ENCODE measurements at regions not wholly inside any gene's neighbourhood (a gene's known extent, or its start where the extent isn't known, plus 50 kb on each side); places are given as distances from the start of the nearest gene placed in this dataset.
A peak's percentile ranks its signal among the peaks of the same experiment; 100 is the strongest.

DNA sequence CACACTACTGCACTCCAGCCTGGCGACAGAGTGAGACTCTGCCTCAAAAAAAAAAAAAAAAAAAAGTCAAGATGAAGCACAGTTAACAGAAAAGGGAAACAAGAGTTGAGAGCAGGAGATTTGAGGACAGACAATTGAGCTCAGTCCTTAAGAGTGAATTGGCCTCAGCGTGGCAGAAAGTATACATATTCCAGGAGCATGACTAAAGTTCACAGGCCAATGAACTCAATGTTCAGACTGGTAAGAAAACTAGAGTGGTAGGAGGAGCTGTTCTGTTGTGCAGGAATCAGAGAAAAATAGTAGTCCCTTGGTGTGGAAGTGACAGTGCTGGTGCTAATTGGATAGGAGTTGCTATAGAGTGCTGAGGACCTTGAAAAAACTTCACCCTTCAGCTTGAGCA lies 60.0 kb downstream of the NRN1 start:
- DNase-seq = no peak

DNA sequence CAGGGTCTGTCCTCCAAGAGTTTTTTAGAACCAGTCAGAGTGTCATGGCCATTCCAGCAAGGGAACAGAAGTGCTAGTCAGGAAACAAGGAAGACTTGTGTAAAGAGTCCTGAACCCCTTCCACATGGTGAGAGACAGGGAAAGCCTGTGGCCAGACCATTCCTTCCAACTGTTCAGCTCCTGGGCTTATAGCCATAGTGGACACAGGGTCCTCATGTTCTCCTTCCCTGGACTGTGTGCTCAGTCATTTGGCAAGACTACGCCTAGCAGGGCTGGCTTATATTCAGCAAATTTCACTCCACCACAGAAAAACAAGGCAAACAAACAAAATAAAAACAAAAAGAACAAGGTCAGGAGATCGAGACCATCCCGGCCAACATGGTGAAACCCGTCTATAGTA lies 60.5 kb downstream of the NRN1 start:
- DNase-seq = no peak

DNA sequence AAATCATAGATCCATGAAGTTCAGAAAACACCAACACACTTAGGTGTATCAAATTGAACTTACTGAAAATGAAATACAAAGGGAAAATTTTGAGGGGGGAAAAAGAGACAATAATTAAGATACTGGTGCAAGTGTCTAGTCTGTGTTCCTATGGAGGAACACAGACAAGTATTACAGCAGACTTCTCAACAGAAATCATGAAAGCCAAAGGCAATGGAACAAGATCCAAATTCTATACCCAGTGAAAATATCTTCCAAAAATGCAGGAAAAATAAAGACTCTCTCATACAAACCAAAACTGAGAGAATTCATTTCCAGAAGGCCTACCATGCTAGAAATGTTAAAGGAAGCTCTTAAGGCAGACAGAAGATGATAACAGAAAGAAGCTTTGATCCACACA lies 63.1 kb downstream of the NRN1 start:
- DNase-seq = no peak

DNA sequence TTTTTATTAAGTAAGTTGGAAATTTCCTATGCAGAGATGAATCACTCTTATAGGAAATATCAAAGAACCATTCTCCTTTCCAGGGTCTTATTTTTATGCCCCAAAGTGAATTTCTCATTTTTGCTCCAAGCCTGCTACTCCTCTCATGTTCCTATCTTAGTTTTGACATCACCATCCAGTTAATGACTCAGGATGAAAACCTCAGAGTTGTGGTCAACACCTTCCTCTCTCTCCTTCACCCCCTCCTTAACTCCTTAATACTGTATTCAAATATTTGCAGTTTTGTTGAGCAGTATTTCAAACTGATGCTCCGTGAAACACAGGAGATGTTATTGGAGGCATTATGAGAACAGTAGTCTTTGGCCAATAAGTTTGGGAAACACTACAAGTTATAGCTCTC lies 64.1 kb downstream of the NRN1 start:
- no peak for DNase-seq

DNA sequence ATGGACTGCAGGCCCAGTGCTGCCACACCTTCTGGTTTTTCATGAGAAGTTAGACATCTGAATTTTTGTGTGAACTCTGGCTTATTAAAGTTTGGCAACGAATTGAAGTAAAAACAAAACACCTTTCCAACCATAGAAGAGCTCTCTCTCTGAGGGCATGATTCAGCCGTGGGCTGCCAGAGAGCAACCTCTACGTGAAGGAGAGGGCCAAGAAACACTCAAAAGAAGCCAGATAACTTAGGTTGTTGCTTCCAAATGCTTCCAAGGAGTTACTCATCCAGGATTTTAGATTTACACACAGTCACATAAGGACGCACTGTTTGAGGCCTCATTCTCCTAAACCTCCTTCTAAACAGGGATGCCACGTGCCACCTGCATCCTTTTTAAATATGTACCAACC lies 65.5 kb downstream of the NRN1 start:
- DNase-seq = no peak

DNA sequence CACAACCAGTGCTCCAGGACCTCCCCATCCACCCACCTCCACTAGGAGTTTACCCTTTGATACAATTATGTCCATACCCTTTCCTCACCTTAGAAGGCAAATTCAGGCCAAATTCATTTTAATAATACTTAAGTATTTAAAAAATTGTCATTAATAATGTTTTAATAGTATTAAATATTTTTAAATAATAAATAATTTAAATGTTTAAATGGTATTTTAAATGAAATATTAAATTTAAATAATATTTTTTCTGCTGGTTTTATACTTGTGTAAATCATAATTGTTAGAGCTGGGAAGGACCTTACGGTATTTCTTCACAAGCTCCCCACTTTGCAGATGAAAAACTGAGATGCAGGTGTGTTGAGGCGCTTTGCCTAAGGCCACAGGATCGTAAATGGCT lies 67.8 kb downstream of the NRN1 start:
- DNase-seq = no peak

DNA sequence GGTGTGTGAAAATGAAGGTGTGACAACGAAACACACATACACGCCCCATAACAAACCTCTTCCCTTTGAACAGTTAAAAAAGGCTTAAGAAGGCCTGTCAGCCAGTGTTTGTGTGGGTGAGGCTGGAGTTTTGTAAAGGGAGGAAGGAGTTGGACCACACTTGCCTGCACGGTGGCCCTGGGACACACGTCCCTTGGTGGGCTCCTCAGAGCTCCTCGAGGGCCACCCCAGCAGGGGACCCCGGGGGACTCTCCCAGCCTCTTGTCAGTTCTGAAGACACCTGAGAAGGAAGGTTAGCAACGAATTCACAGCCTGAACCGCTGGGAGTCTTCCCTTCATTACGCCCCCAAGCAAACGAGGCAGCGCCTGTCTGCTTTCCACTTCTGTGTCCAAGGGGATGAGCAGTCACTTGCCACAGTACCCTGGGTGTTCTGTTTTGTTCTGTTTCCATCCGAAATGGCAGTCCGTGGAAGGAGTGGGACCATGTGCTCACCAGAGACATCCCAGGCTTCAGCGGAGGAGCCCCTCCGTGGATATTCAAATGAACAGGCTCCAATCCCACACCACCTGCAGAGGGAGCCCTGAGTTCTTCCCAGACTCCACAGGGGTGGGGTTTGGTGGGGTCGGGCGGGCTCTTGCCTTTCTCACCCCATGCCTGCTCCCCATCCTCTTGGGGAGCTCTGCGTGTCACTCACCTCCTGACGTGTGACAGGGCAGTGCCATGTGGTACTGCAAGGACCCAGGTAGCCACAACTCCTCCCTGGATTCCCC lies 68.6 kb downstream of the NRN1 start:
- DNase-seq = no peak

DNA sequence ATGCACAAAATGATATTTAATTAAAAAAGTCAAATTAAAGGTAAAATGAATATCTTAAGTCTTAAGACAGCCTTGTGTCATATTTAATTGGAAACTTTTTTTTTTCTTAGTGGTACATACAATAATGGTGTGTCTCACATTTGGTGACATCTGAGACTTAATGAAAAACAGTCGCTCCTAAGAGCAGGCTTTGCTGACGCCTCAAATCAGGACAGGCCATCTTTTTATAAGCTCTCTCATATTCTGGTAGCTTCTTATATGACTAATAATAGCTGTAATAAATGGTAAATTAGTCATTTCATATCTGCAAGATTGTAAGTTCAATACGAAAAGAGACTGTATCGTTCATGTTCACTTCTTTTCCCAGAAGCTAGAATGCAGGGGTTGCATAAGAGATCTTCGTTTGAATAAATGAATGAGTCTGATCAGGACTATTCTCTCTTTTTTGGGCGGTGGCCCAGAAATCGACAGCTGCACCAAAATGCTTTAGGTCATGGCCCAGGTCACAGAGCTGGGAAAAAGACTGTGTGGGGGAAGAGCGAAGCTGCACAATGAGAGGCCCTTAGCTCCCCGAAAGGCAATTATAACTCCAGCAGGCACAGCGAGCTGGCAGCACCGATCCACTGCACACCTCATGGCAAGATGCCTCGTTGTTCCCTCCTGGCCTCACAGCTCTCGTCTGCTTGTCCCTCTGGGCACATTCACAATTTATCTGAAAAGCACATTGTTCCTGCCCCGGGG lies 69.4 kb downstream of the NRN1 start:
- DNase-seq = no peak

DNA sequence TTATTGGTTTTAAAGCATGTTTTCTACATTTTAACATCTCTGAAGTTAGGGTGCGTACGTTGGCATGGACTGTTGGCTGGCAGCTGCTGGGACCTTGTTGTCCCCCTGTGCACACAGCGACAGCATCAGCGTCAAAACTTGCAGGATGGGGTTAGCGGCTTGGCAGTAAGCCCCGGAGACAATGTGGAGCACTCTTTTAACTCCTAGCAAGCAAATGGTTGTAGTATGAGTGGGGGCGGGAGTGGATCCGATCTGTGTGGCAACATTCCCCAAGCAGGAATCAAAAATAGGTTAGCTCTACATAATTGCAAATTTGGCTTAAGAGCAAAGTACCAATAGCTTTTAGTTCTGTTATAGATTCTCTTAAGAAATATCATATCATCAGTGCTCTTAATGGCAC lies 70.1 kb downstream of the NRN1 start:
- DNase-seq = no peak

DNA sequence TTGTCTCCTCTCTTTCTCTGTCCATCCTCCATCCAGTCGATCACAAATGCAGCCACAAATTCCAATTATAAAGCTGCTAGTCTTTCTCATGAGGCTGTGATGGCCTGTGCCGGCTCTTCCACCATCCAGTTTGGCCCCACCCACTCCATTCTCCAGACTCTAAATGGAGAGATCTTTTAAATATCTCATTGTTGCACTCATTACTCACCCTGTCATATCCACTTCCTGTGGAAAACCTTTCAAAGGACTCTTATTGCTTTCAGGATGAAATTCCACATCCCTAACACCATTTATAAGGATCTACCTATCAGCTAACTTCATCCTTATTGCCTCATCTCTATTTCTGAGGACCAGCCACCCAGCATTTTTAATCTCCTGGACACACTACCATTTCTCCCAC lies 70.6 kb downstream of the NRN1 start:
- no peak for DNase-seq

DNA sequence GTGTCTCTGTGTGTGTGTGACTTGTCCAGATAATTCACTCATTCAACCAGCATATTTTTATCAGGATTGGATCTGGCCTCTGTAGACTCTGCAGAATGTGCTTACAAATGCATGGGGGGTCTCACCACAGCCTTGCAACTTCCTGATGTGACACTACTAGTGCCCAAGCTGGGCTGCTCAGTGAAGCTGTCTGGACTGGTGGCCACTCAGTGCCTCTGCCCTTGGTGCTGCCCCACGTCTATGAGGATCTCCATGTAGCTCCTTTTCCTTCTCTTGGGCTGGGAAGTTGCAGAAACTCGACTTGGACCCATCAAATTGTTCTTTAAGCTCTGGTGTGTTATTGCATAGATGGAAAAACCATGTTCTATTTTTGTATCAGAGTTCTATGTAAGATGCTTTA lies 75.8 kb downstream of the NRN1 start:
- DNase-seq = no peak

DNA sequence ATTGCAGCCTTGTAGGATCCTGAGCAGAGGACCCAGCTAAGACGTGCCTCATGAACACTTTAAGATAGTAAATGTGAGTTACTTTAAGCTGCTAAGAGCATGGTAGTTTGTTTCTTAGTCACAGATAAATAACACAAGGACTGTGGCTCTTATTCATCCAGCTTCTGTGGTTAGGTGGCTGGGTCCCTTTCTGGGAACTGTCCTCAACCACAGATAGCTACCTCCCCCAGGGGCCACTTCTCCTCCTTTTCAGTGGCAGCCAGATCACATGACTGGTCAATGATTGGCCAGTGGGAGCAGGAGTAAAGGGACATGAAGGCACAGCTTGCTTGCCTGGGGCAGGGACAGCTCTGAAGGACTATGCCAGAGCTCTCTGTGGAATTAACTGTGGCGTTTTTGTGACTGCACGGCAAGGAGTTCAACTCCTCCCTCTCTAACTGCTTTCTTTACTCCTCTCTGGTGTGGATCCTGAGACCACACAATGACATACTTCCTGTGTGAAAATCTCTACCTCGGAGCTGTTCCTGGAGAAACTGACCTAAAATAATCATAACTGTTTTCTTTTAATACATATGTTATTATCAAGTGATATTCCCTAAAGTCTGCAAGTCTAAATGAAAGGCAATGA lies 76.5 kb downstream of the NRN1 start:
- no peak for DNase-seq

DNA sequence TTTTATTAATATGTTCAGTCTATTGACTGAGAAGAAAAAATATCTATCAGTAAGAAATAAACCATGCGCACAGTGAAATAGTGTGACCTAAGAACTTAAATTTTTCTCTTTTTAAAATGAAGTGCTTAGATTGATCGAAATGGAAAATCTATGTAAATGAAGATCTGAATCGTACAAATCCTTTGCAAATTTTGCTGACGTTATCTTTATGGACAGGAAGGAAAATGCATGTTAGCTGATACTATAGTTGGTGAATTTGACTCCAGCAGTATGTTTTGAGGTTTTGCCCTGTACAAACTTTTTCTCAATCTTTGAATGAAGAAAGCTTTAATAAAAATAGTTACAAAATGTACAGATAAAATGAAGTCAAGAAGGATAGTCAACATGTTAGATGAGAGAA lies 82.9 kb downstream of the NRN1 start:
- no peak for DNase-seq

DNA sequence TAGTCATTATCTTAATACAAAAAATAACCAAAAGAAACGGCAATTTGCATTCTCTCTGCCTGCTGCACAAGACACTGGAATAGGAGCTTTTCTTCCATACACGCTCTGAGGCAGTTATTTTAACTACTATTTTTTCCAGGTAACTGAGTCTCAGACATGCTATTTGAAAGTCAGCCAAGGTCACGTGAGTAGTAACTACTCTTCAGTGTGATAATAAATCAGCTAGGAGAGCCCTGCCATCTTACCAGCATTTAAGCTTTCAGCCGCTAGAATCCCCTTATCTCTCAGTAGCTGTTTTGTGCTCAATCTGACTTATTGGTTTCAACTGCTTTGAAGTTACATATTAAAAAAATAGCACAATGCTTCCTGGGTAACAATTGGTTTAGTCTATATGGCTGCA lies 84.5 kb downstream of the NRN1 start:
- no peak for DNase-seq

DNA sequence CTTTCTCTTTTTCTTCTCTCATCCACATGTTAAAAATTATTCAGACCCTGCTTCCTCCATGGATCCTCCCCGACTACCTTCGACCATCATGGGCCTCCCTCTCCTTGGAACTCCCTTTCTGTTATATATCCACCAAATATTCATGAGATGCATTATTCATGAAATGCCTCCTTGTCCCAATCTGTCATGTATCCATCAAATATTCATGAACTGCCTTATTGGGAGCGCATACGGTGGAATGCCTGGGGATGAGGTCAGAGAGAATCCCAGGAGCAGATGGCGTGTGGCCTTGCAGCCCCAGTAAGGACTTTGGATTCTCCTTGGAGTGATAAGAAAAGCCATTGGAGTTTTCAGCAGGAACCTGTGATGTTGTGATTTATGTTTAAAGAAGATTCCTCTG lies 97.0 kb downstream of the NRN1 start:
- DNase-seq = no peak

DNA sequence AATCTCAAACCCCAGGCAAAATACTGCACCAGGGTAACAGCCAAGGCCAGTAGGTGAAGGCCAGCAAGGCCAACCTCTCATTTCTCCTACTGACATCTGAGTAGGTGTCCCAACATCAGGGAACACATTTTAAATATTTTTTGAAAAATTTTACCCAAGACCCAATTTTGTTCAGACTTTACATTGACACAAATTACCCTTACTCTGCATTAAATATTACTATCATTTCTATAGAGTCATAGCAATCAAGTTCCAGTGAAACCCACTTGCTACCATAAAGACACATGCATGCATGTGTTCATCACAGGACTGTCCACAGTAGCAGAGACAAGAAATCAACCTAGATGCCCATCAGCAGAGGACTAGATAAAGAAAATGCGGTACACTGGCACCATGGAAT lies 99.9 kb downstream of the NRN1 start:
- DNase-seq = no peak

DNA sequence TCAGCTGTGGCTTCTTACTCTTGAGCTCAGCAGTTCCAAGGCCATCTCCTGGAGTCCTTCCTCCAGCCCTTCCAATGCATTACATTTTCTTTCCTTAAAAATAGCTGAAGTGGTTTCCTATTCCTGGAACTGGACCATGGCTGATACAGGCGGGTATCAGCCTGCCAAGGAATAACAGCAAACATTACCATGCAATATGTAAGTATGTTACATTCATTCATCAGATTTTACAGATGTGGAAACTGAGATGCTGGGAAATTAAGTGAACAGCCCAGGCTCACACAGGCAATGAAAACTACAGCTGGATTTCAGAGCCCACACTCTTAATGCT lies 100.4 kb downstream of the NRN1 start:
- DNase-seq = no peak

DNA sequence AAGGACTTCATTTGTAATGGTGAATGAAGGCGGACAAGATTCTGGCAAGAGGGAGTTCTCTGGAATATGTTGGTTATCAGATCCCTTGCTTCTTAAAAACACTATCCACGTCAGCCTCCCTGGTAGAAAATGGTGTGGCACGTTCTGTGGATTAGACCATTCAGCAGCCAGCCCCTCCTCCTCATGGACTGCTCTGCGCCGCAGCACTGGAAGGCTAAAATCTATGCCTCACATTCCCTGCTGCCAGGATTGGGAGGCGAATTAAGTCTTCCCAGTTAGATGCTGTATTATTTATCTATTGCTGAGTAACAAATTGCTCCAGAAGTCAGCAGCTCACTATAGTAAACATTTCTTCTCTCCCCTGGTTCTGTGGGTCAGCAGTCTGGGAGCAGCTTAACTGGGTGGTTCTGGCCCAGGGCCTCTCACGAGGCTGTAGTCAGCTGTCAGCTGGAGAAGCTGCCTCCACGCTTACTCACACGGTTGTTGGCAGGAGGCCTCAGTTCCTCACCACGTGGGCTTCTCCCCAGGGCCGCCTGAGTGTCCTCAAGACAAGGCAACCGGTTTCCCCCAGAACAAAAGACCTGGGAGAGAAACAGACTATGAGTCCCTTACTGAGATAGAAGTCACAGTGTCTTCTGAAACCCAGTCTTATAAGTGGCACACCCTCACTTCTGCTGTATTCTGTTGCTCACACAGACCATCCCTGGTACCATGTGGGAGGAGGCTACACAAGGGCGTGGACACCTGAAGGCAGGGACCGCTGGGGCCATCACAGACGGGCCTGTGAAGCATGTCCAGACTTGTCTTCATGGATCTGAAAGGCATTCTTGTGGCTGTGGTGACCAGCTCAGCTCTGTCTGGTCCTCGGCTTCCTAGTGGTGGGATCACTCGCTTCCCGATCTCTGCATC lies 101.0 kb downstream of the NRN1 start:
- DNase-seq = peak; percentile 51

DNA sequence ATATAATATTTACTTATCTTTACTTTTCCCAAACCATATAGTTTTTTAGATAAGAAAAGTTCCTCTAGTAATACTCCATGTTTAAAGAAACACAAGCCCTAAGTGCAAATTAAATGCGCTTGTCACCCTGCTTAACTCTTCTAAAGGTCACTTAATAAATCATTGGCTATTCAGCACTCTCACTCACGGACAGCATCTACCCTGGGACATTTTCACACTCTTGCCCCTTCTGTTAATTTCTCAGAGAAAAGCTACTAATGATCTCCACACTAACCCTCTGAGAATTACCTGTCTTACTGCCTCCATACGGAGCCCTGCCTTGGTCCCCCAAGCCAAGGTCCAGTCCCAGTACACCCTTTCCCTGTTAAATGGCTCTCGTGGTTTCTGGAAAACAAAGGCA lies 102.2 kb downstream of the NRN1 start:
- DNase-seq = no peak

DNA sequence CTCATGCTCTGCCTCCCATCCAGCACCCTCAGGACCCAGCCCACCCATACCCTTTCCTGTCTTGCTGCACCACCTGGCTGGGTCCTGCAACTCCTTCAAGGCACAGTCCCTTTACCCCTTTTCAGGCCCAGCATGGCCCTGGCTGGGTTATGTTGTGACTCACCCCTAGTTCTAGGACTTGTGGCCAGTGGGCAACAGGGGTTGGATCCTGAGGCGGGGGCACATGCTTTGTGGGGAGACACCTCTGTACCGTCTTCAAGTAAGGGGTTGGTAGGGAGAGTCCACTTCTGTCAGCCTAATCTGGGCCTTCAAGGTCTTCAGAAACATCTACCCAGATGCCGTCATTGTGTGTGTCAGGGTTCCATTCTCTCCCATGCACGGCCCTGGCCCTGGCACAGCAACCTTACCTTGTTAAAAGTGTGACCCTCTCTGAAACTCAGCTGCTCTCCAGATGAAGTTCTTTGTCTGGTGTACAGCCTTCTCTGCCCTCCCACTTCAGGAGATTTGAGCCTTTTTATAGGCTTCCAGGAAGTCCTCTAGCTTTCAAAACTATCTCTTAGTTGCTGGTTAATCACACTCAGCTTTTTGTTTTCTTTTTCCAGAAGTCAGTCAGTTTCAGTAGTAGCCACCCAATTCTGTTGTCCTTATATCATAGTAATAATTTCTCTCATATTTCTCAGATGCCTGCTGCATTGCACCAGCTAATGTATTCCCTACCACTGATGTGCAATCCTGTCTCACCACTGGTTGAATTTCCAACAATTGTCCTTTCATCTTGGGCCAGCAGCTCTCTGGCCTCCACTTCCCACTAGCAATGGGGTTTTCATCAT lies 107.3 kb downstream of the NRN1 start:
- no peak for DNase-seq

DNA sequence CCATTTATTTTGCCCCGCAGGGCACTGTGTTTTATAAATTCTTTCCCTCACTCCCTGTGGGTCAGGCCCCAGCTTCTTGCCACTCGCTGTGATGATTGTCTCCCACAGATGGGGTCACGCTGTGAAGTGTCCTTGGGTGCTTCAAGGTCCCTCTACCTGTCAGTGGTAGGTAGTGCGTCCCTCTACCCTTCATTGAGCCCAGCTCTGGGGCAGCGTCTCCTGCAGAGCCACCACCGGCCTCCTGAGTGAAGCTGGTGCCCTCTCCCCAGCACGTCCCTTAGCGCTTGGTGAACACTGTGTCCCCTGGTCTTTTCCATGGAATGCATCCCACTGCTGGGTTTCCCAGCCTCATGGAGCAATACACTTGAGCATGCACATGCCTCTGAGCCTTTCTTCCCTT lies 108.2 kb downstream of the NRN1 start:
- DNase-seq = no peak

DNA sequence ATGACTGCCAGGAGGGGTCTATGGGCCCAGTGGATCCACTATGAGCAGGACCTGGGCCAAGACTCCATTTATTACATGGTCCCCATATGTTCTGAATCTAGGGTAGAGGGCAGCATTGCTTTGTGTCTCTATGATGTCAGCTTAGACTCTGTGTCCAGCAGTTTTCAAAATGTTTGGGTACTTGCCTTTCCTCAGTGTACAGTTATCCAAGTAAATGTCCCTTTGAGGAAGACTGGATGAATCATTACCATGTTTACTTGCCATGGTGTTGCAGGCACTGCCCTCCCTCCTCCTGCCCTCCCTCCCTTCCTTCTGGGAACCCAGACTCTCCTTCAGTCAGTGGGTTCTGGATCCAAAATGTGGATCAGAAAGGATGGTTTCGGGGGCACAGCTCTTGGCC lies 108.6 kb downstream of the NRN1 start:
- no peak for DNase-seq
